ENCODE measurements at regions not wholly inside any gene's neighbourhood (a gene's known extent, or its start where the extent isn't known, plus 50 kb on each side); places are given as distances from the start of the nearest gene placed in this dataset.

GRCh38 chr22:48433647-48434046 lies 1394.0 kb downstream of the BRD1 start:
- TF ChIP-seq POLR2AphosphoS5 (IDR thresholded peaks at IDR 0.05; ENCODE audit: low read depth, low read length) (no peak), POLR2A (IDR thresholded peaks at IDR 0.05; ENCODE audit: low read depth, low read length) (no peak), POU2F2 (IDR thresholded peaks at IDR 0.05; ENCODE audit: low read depth, low read length) (no peak)

Data from GM12891 (cell line).